Activated T-helper 1 cell treated with anti-CD3 and anti-CD28 coated beads, Interleukin-12 subunit alpha, Interleukin-12 subunit beta, Interleukin-2, Interleukin-4 antibody, amounts not matched to agents 30 ng/mL and 10 ng/mL and 1 ng/mL, durations not matched to agents 14 hours and 24 hours and 36 hours (primary cell): ENCODE measurements at regions not wholly inside any gene's neighbourhood (a gene's known extent, or its start where the extent isn't known, plus 50 kb on each side); places are given as distances from the start of the nearest gene placed in this dataset.
"Not testable (repeated sequence)": the region's sequence is repeated elsewhere in the genome, so short reads cannot be mapped to it uniquely, and the experiment has no call there.

ENCODE experiments used
- DNase-seq: peaks from one replicate; pipeline ENCODE4 v3.0.0; 2021; ENCODE audit warnings: low spot score
- H3K27ac Mint-ChIP-seq: one replicate; pipeline ENCODE4 v1.8.0; 2021; ENCODE audit warnings: mild to moderate bottlenecking, mixed read lengths
- H3K27me3 Mint-ChIP-seq: one replicate; pipeline ENCODE4 v1.8.0; 2022; ENCODE audit warnings: mild to moderate bottlenecking, moderate library complexity, mixed read lengths; ENCODE audit not compliant: insufficient read depth
- H3K36me3 Mint-ChIP-seq: one replicate; pipeline ENCODE4 v1.8.0; 2021; ENCODE audit warnings: low read depth, mixed read lengths
- H3K4me1 Mint-ChIP-seq: one replicate; pipeline ENCODE4 v1.8.0; 2021; ENCODE audit warnings: low read depth, mixed read lengths
- H3K4me3 Mint-ChIP-seq: one replicate; pipeline ENCODE4 v1.8.0; 2021; ENCODE audit warnings: mild to moderate bottlenecking, moderate library complexity, mixed read lengths
- H3K9me3 Mint-ChIP-seq: one replicate; pipeline ENCODE4 v1.8.0; 2021; ENCODE audit warnings: mixed read lengths
- intact Hi-C: fragments of 100-400 bp; cut with micrococcal nuclease; formaldehyde crosslinking; loops from one replicate; pipeline ENCODE4 v1.15.1; 2024

GRCh38 chrY:7501236-7501635, 589.7 kb upstream of the AMELY start:
- Mint-ChIP-seq H3K9me3 (no peaks in the 10 kb centered on the region), H3K36me3 (no peaks in the 10 kb centered on the region), H3K27ac (no peak overlapping the region), H3K27me3 (peaks cover 10% of the 10 kb centered on the region), H3K4me3 (no peak overlapping the region), H3K4me1 (no peaks in the 10 kb centered on the region)
- DNase-seq, result no peak
- intact Hi-C loops, result no loop called here

- no peak overlapping the region for H3K4me3 Mint-ChIP-seq
- no peak for DNase-seq
- no peaks in the 10 kb centered on the region for H3K36me3 Mint-ChIP-seq
- H3K27ac Mint-ChIP-seq, result no peak overlapping the region
- H3K4me1 Mint-ChIP-seq, result no peaks in the 10 kb centered on the region
- intact Hi-C loops, result no loop called here
- peaks cover 8% of the 10 kb centered on the region for H3K27me3 Mint-ChIP-seq
- H3K9me3 Mint-ChIP-seq, result no peaks in the 10 kb centered on the region
These were observed 584.4 kb upstream of the AMELY start for GRCh38 chrY:7496001-7496400.

GRCh38 chrY:7484455-7485285, 573.1 kb upstream of the AMELY start:
- H3K27ac Mint-ChIP-seq, H3K27me3 Mint-ChIP-seq, H3K4me3 Mint-ChIP-seq, H3K4me1 Mint-ChIP-seq, DNase-seq, H3K9me3 Mint-ChIP-seq, intact Hi-C loops, H3K36me3 Mint-ChIP-seq: not testable (repeated sequence)

- no peaks in the 10 kb centered on the region for H3K27me3 Mint-ChIP-seq
- no peak for DNase-seq
These were observed 560.4 kb upstream of the AMELY start for GRCh38 chrY:7471976-7472375.

GRCh38 chrY:7470037-7470436, 558.5 kb upstream of the AMELY start:
- intact Hi-C loops, result no loop called here
- Mint-ChIP-seq H3K27me3 (no peaks in the 10 kb centered on the region), H3K27ac (no peak overlapping the region), H3K36me3 (no peaks in the 10 kb centered on the region), H3K9me3 (no peaks in the 10 kb centered on the region), H3K4me1 (peaks cover 13% of the 10 kb centered on the region), H3K4me3 (no peak overlapping the region)
- DNase-seq, result no peak

More at GRCh38 chrY:7471976-7472375, 560.4 kb upstream of the AMELY start:
- H3K4me1 Mint-ChIP-seq, result peaks cover 15% of the 10 kb centered on the region
- no peak overlapping the region for H3K4me3 Mint-ChIP-seq
- H3K36me3 Mint-ChIP-seq, result no peaks in the 10 kb centered on the region
- intact Hi-C loops, result no loop called here
- H3K9me3 Mint-ChIP-seq, result peaks cover 4% of the 10 kb centered on the region
- no peak overlapping the region for H3K27ac Mint-ChIP-seq

- Mint-ChIP-seq H3K27ac (no peak overlapping the region), H3K4me1 (peaks cover 9% of the 10 kb centered on the region), H3K9me3 (no peaks in the 10 kb centered on the region), H3K36me3 (no peaks in the 10 kb centered on the region), H3K27me3 (no peaks in the 10 kb centered on the region), H3K4me3 (no peak overlapping the region)
- no peak for DNase-seq
- intact Hi-C loops, result no loop called here
These were observed 557.6 kb upstream of the AMELY start for GRCh38 chrY:7468951-7469745.

- no peaks in the 10 kb centered on the region for H3K9me3 Mint-ChIP-seq
- H3K4me1 Mint-ChIP-seq, result peaks cover 9% of the 10 kb centered on the region
- H3K27me3 Mint-ChIP-seq, result no peaks in the 10 kb centered on the region
- H3K27ac Mint-ChIP-seq, result peak overlapping the region; percentile 66
- DNase-seq, result no peak
- H3K4me3 Mint-ChIP-seq, result no peak overlapping the region
- intact Hi-C loops, result no loop called here
- no peaks in the 10 kb centered on the region for H3K36me3 Mint-ChIP-seq
These were observed 556.4 kb upstream of the AMELY start for GRCh38 chrY:7467796-7468520.

- peaks cover 9% of the 10 kb centered on the region for H3K4me1 Mint-ChIP-seq
- H3K9me3 Mint-ChIP-seq, result peaks cover 10% of the 10 kb centered on the region
- no peaks in the 10 kb centered on the region for H3K36me3 Mint-ChIP-seq
- no peak overlapping the region for H3K4me3 Mint-ChIP-seq
- H3K27ac Mint-ChIP-seq, result peak overlapping the region; percentile 59
- intact Hi-C loops, result no loop called here
- no peaks in the 10 kb centered on the region for H3K27me3 Mint-ChIP-seq
- no peak for DNase-seq
These were observed 553.7 kb upstream of the AMELY start for GRCh38 chrY:7465185-7465621.

- Mint-ChIP-seq H3K4me3 (no peak overlapping the region), H3K27me3 (no peaks in the 10 kb centered on the region), H3K36me3 (no peaks in the 10 kb centered on the region), H3K27ac (peak overlapping the region; percentile 59), H3K9me3 (peaks cover 12% of the 10 kb centered on the region), H3K4me1 (peaks cover 9% of the 10 kb centered on the region)
- no peak for DNase-seq
- intact Hi-C loops, result no loop called here
These were observed 553.2 kb upstream of the AMELY start for GRCh38 chrY:7464742-7465141.

- Mint-ChIP-seq H3K9me3 (peaks cover 15% of the 10 kb centered on the region), H3K4me1 (peaks cover 7% of the 10 kb centered on the region), H3K27me3 (no peaks in the 10 kb centered on the region), H3K4me3 (no peak overlapping the region), H3K27ac (no peak overlapping the region), H3K36me3 (no peaks in the 10 kb centered on the region)
- intact Hi-C loops, result no loop called here
- DNase-seq, result no peak
These were observed 552.2 kb upstream of the AMELY start for GRCh38 chrY:7463711-7464110.

- Mint-ChIP-seq H3K4me1 (peaks cover 2% of the 10 kb centered on the region), H3K9me3 (peaks cover 15% of the 10 kb centered on the region), H3K36me3 (no peaks in the 10 kb centered on the region), H3K27me3 (no peaks in the 10 kb centered on the region), H3K27ac (no peak overlapping the region), H3K4me3 (no peak overlapping the region)
- no peak for DNase-seq
- intact Hi-C loops, result no loop called here
These were observed 551.6 kb upstream of the AMELY start for GRCh38 chrY:7463196-7463595.

GRCh38 chrY:7462657-7463056, 551.1 kb upstream of the AMELY start:
- Mint-ChIP-seq H3K27ac (no peak overlapping the region), H3K4me1 (no peaks in the 10 kb centered on the region), H3K4me3 (no peak overlapping the region), H3K36me3 (no peaks in the 10 kb centered on the region), H3K27me3 (no peaks in the 10 kb centered on the region), H3K9me3 (peaks cover 15% of the 10 kb centered on the region)
- intact Hi-C loops, result no loop called here
- DNase-seq, result no peak
